ENCODE measurements at regions not wholly inside any gene's neighbourhood (a gene's known extent, or its start where the extent isn't known, plus 50 kb on each side); places are given as distances from the start of the nearest gene placed in this dataset.

- no peak for DNase-seq (ENCODE audit: low spot score)
These were observed 71.1 kb upstream of the NEURL1B start for GRCh38 chr5:172569861-172570558.

GRCh38 chr5:172568308-172568910 is 72.7 kb upstream of the NEURL1B start:
- DNase-seq (ENCODE audit: low spot score), result no peak

GRCh38 chr5:172567843-172568242 is 73.2 kb upstream of the NEURL1B start:
- DNase-seq (ENCODE audit: low spot score), result no peak

GRCh38 chr5:172567294-172567693 is 73.8 kb upstream of the NEURL1B start:
- no peak for DNase-seq (ENCODE audit: low spot score)

- DNase-seq (ENCODE audit: low spot score), result no peak
These were observed 75.0 kb upstream of the NEURL1B start for GRCh38 chr5:172565931-172566665.

GRCh38 chr5:172565455-172565854 is 75.6 kb upstream of the NEURL1B start:
- no peak for DNase-seq (ENCODE audit: low spot score)

GRCh38 chr5:172564883-172565282 is 76.2 kb upstream of the NEURL1B start:
- DNase-seq (ENCODE audit: low spot score), result no peak

- DNase-seq (ENCODE audit: low spot score), result no peak
These were observed 76.9 kb upstream of the NEURL1B start for GRCh38 chr5:172564188-172564587.

GRCh38 chr5:172562443-172562842 is 78.6 kb upstream of the NEURL1B start:
- DNase-seq (ENCODE audit: low spot score), result no peak

GRCh38 chr5:172561151-172561550 is 79.9 kb upstream of the NEURL1B start:
- DNase-seq (ENCODE audit: low spot score), result peak; percentile 32

GRCh38 chr5:172559004-172559932 is 81.8 kb upstream of the NEURL1B start:
- DNase-seq (ENCODE audit: low spot score), result peak; percentile 83

- no peak for DNase-seq (ENCODE audit: low spot score)
These were observed 82.7 kb upstream of the NEURL1B start for GRCh38 chr5:172558076-172558976.

- no peak for DNase-seq (ENCODE audit: low spot score)
These were observed 84.0 kb upstream of the NEURL1B start for GRCh38 chr5:172556971-172557461.

GRCh38 chr5:172556262-172556661 is 84.8 kb upstream of the NEURL1B start:
- no peak for DNase-seq (ENCODE audit: low spot score)

GRCh38 chr5:172554562-172554961 is 86.5 kb upstream of the NEURL1B start:
- DNase-seq (ENCODE audit: low spot score), result no peak

GRCh38 chr5:172553903-172554302 is 87.2 kb upstream of the NEURL1B start:
- no peak for DNase-seq (ENCODE audit: low spot score)

GRCh38 chr5:172553167-172553566 is 87.9 kb upstream of the NEURL1B start:
- DNase-seq (ENCODE audit: low spot score), result no peak

- no peak for DNase-seq (ENCODE audit: low spot score)
These were observed 90.1 kb upstream of the NEURL1B start for GRCh38 chr5:172550996-172551395.

GRCh38 chr5:172550096-172550765 is 90.8 kb upstream of the NEURL1B start:
- DNase-seq (ENCODE audit: low spot score), result no peak

GRCh38 chr5:172549696-172550095 is 91.4 kb upstream of the NEURL1B start:
- no peak for DNase-seq (ENCODE audit: low spot score)

Data from AG20443 (cell line).